ENCODE measurements at regions not wholly inside any gene's neighbourhood (a gene's known extent, or its start where the extent isn't known, plus 50 kb on each side); places are given as distances from the start of the nearest gene placed in this dataset.

- ChIA-PET CTCF (no interaction called here), POLR2A (no interaction called here)
- no peak for ATAC-seq
Measured at GRCh38 chr4:19358015-19358414, 893.7 kb upstream of the SLIT2 start.

GRCh38 chr4:19349416-19349815 is 902.3 kb upstream of the SLIT2 start:
- Histone ChIP-seq H3K36me3 (ENCODE audit: control insufficient read depth, insufficient read depth, low read length) (no peaks in the 10 kb centered on the region), H3K27ac (ENCODE audit: low read length) (no peak overlapping the region), H3K27me3 (ENCODE audit: control insufficient read depth, insufficient read depth, low read length) (no peaks in the 10 kb centered on the region), H3K4me3 (ENCODE audit: low read depth in 2 of 2, low read length in 2 of 2) (no peak overlapping the region), H3K9me3 (ENCODE audit: control insufficient read depth, insufficient read depth, low read depth, low read length) (no peaks in the 10 kb centered on the region), H3K4me1 (ENCODE audit: control insufficient read depth, insufficient read depth, low read length) (no peaks in the 10 kb centered on the region)
- ChIA-PET CTCF (no interaction called here), POLR2A (no interaction called here)
- intact Hi-C loops (cut with micrococcal nuclease; ENCODE audit: unreplicated experiment): no loop called here
- DNase-seq (ENCODE audit: low read depth, low spot score) (no peak), ATAC-seq (no peak)
- in situ Hi-C loops (cut with HindIII; ENCODE audit: low pct_unique_long_range_greater_than_20kb, low sequenced_read_pairs): no loop called here
- TF ChIP-seq CTCF (IDR thresholded peaks at IDR 0.05): no peak
- no peak for TF ChIP-seq REST (IDR thresholded peaks at IDR 0.05; ENCODE audit: insufficient read depth in 1 of 2, low read depth in 2 of 2, low read length in 1 of 2)
- TF ChIP-seq SIN3A (IDR thresholded peaks at IDR 0.05; ENCODE audit: borderline replicate concordance, insufficient read depth, low read depth, low read length): no peak
- no peak for TF ChIP-seq TCF7L2 (IDR thresholded peaks at IDR 0.05; ENCODE audit: low read depth, low read length)
- TF ChIP-seq POLR2AphosphoS5 (IDR thresholded peaks at IDR 0.05; ENCODE audit: low read depth, low read length): no peak
- BruUV-seq (replicated peaks): no TSS peak

More at GRCh38 chr4:19358015-19358414, 893.7 kb upstream of the SLIT2 start:
- in situ Hi-C loops (cut with HindIII; ENCODE audit: low pct_unique_long_range_greater_than_20kb, low sequenced_read_pairs): no loop called here
- Histone ChIP-seq H3K27ac (ENCODE audit: low read length) (no peak overlapping the region), H3K36me3 (ENCODE audit: control insufficient read depth, insufficient read depth, low read length) (no peaks in the 10 kb centered on the region), H3K4me1 (ENCODE audit: control insufficient read depth, insufficient read depth, low read length) (no peaks in the 10 kb centered on the region), H3K9me3 (ENCODE audit: control insufficient read depth, insufficient read depth, low read depth, low read length) (no peaks in the 10 kb centered on the region), H3K4me3 (ENCODE audit: low read depth in 2 of 2, low read length in 2 of 2) (no peak overlapping the region), H3K27me3 (ENCODE audit: control insufficient read depth, insufficient read depth, low read length) (no peaks in the 10 kb centered on the region)
- BruUV-seq (replicated peaks): no TSS peak
- no peak for TF ChIP-seq SIN3A (IDR thresholded peaks at IDR 0.05; ENCODE audit: borderline replicate concordance, insufficient read depth, low read depth, low read length)
- no peak for TF ChIP-seq REST (IDR thresholded peaks at IDR 0.05; ENCODE audit: insufficient read depth in 1 of 2, low read depth in 2 of 2, low read length in 1 of 2)
- no peak for TF ChIP-seq TCF7L2 (IDR thresholded peaks at IDR 0.05; ENCODE audit: low read depth, low read length)
- no peak for TF ChIP-seq POLR2AphosphoS5 (IDR thresholded peaks at IDR 0.05; ENCODE audit: low read depth, low read length)
- TF ChIP-seq CTCF (IDR thresholded peaks at IDR 0.05): no peak
- intact Hi-C loops (cut with micrococcal nuclease; ENCODE audit: unreplicated experiment): no loop called here
- DNase-seq (ENCODE audit: low read depth, low spot score): no peak

Measured in Panc1 (cell line).